ENCODE measurements at regions not wholly inside any gene's neighbourhood (a gene's known extent, or its start where the extent isn't known, plus 50 kb on each side); places are given as distances from the start of the nearest gene placed in this dataset.
A peak's percentile ranks its signal among the peaks of the same experiment; 100 is the strongest.
"Not testable (repeated sequence)": the region's sequence is repeated elsewhere in the genome, so short reads cannot be mapped to it uniquely, and the experiment has no call there.

DNA sequence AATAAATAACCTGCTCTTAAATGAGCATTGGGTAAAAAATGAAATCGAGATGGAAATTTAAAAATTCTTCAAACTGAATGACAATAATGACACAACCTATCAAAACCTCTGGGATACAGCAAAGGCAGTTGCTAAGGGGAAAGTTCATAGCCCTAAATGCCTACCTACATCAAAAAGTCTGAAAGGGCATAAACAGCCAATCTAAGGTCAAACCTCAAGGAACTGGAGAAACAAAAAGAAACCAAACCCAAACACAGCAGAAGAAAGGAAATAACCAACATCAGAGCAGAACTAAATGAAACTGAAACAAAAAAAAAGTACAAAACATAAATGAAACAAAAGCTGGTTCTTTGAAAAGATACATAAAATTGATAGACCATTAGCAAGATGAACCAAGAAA lies 119.7 kb downstream of the RSL24D1 start:
- H3K9me3 Mint-ChIP-seq; ATAC-seq (ENCODE audit: low read depth); POLR2A ChIA-PET; DNase-seq; H3K27me3 Mint-ChIP-seq; H3K4me1 Mint-ChIP-seq: not testable (repeated sequence)
- Mint-ChIP-seq H3K36me3 (peaks cover 13% of the 10 kb centered on the region), H3K27ac (peak overlapping the region; percentile 84), H3K4me3 (peak overlapping the region; percentile 59)

GRCh38 chr15:55074431-55074830 lies 122.3 kb downstream of the RSL24D1 start:
- ATAC-seq (ENCODE audit: low read depth) = no peak
- Mint-ChIP-seq H3K4me1 (peaks cover 9% of the 10 kb centered on the region), H3K36me3 (peaks cover 13% of the 10 kb centered on the region), H3K27me3 (no peaks in the 10 kb centered on the region), H3K9me3 (peaks cover 7% of the 10 kb centered on the region), H3K4me3 (no peak overlapping the region), H3K27ac (no peak overlapping the region)
- DNase-seq = no peak
- POLR2A ChIA-PET = no interaction called here

DNA sequence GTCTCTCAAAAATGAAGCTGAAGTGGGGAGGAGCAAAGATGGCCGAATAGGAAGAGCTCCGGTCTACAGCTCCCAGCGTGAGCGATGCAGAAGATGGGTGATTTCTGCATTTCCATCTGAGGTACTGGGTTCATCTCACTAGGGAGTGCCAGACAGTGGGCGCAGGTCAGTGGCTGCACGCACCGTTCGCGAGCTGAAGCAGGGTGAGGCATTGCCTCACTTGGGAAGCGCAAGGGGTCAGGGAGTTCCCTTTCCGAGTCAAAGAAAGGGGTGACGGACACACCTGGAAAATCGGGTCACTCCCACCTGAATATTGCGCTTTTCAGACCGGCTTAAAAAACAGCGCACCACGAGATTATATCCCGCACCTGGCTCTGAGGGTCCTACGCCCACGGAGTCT lies 132.8 kb downstream of the RSL24D1 start:
- ATAC-seq (ENCODE audit: low read depth); H3K27ac Mint-ChIP-seq; H3K9me3 Mint-ChIP-seq; H3K4me3 Mint-ChIP-seq; H3K4me1 Mint-ChIP-seq; POLR2A ChIA-PET; H3K27me3 Mint-ChIP-seq; DNase-seq; H3K36me3 Mint-ChIP-seq: not testable (repeated sequence)

- Mint-ChIP-seq H3K36me3 (no peaks in the 10 kb centered on the region), H3K27ac (no peak overlapping the region), H3K4me1 (no peaks in the 10 kb centered on the region), H3K27me3 (peaks cover 11% of the 10 kb centered on the region), H3K9me3 (peaks cover 7% of the 10 kb centered on the region), H3K4me3 (no peak overlapping the region)
- POLR2A ChIA-PET = no interaction called here
- no peak for DNase-seq
- no peak for ATAC-seq (ENCODE audit: low read depth)
Observed at GRCh38 chr15:55060836-55061235, 135.9 kb downstream of the RSL24D1 start.

DNA sequence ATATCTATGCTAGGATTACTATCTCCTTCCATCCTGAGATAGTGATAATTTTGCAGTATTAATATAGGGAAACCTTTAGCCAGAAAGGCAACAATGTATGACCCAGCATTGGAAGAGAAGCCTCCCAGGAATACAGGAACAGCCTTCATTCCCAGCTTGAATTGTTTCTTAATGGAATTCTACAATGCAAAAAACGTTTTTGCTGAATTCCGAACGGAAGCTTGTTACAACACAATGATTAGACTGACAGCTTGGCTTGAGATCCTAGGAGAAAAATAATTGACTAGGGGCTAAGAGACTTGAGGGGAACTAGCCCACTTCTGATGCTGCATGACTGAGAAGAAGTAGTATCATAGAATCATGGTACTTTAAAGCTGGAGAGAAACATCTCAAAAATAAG lies 140.2 kb downstream of the RSL24D1 start:
- no peak for DNase-seq
- no peak for ATAC-seq (ENCODE audit: low read depth)
- Mint-ChIP-seq H3K4me1 (peaks cover 5% of the 10 kb centered on the region), H3K36me3 (no peaks in the 10 kb centered on the region), H3K27ac (no peak overlapping the region), H3K4me3 (no peak overlapping the region), H3K9me3 (no peaks in the 10 kb centered on the region), H3K27me3 (peaks cover 17% of the 10 kb centered on the region)
- POLR2A ChIA-PET = no interaction called here

DNA sequence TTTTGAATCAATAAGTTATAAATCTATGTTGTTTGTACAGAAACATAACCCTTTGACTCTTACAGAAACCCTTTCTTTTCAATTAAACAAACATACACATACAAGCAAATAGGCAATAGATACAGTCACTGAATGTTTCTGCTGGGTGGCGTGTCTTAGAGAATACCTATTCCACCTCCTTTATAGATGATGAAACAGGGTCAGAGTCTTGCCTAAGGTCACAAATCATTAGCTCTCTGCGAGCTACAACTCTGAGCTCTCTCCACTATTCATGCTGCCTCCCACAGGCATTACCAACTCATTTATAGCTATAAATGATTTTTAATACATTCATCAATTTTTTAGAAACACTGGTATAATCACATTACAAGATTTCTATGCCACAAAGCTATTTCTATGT lies 152.6 kb downstream of the RSL24D1 start:
- no peak overlapping the region for H3K4me3 Mint-ChIP-seq
- H3K27me3 Mint-ChIP-seq = peaks cover 15% of the 10 kb centered on the region
- H3K36me3 Mint-ChIP-seq = no peaks in the 10 kb centered on the region
- H3K27ac Mint-ChIP-seq = no peak overlapping the region
- ATAC-seq (ENCODE audit: low read depth) (no peak), DNase-seq (no peak)
- POLR2A ChIA-PET = no interaction called here
- H3K4me1 Mint-ChIP-seq = no peaks in the 10 kb centered on the region
- H3K9me3 Mint-ChIP-seq = no peaks in the 10 kb centered on the region

GRCh38 chr15:55037071-55037470 lies 159.7 kb downstream of the RSL24D1 start:
- ATAC-seq (ENCODE audit: low read depth) (no peak), DNase-seq (no peak)
- no peak overlapping the region for H3K4me3 Mint-ChIP-seq
- no peaks in the 10 kb centered on the region for H3K4me1 Mint-ChIP-seq
- no peaks in the 10 kb centered on the region for H3K36me3 Mint-ChIP-seq
- POLR2A ChIA-PET = no interaction called here
- peaks cover 5% of the 10 kb centered on the region for H3K27me3 Mint-ChIP-seq
- H3K27ac Mint-ChIP-seq = no peak overlapping the region
- no peaks in the 10 kb centered on the region for H3K9me3 Mint-ChIP-seq

DNA sequence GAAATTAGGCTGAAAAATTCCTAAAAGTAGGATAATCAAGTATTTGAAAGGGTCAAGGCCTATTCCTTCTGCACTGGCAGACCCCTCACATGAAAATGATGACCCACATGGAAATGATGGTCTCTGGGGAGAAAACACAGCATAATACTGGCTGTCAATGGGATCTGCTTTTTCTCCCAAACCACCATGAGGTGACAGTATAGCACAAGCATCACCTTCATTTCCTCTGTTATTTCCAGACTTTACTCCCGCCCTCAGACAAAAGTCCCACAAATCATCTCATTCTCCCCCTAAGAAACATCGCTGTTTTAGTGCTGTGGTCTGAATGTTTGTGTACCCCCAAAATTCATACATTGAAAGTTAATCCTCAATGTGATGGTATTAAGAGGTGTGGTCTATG lies 161.0 kb downstream of the RSL24D1 start:
- H3K4me3 Mint-ChIP-seq = no peak overlapping the region
- H3K9me3 Mint-ChIP-seq = no peaks in the 10 kb centered on the region
- no peak overlapping the region for H3K27ac Mint-ChIP-seq
- no peaks in the 10 kb centered on the region for H3K36me3 Mint-ChIP-seq
- DNase-seq = no peak
- H3K4me1 Mint-ChIP-seq = no peaks in the 10 kb centered on the region
- POLR2A ChIA-PET = no interaction called here
- no peak for ATAC-seq (ENCODE audit: low read depth)
- H3K27me3 Mint-ChIP-seq = peaks cover 2% of the 10 kb centered on the region

DNA sequence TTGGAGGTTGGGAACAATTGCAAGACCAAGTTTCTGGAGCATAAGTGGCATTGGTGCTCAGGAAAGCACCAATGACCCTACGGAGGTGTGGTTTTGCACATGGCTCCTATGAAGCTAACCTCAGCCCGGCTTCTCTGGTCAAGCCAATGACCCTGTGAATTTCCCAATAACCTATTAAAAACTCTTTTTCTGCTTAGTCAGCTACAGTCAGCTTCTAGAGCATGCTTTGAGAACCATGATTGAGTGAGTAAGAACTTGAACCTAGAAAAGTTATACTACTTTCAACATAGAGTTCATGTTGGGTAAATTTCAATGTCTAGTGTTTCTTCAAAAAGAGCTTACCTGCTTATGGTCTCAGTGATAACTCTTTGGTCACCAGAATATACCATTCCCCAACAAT lies 163.2 kb downstream of the RSL24D1 start:
- POLR2A ChIA-PET = no interaction called here
- peaks cover 11% of the 10 kb centered on the region for H3K27me3 Mint-ChIP-seq

GRCh38 chr15:55031727-55032126 lies 165.0 kb downstream of the RSL24D1 start:
- peaks cover under 1% of the 10 kb centered on the region for H3K4me1 Mint-ChIP-seq
- ATAC-seq (ENCODE audit: low read depth) = no peak
- no peak overlapping the region for H3K27ac Mint-ChIP-seq
- H3K27me3 Mint-ChIP-seq = peaks cover 11% of the 10 kb centered on the region
- peaks cover 2% of the 10 kb centered on the region for H3K9me3 Mint-ChIP-seq
- POLR2A ChIA-PET = no interaction called here
- no peak overlapping the region for H3K4me3 Mint-ChIP-seq
- no peak for DNase-seq
- no peaks in the 10 kb centered on the region for H3K36me3 Mint-ChIP-seq

More for the DNA sequence above, 163.2 kb downstream of the RSL24D1 start:
- Mint-ChIP-seq H3K4me1 (no peaks in the 10 kb centered on the region), H3K4me3 (no peak overlapping the region), H3K36me3 (no peaks in the 10 kb centered on the region), H3K27ac (no peak overlapping the region), H3K9me3 (no peaks in the 10 kb centered on the region)
- no peak for DNase-seq
- no peak for ATAC-seq (ENCODE audit: low read depth)

GRCh38 chr15:55026381-55026780 lies 170.4 kb downstream of the RSL24D1 start:
- Mint-ChIP-seq H3K4me3 (no peak overlapping the region), H3K9me3 (peaks cover 6% of the 10 kb centered on the region)

DNA sequence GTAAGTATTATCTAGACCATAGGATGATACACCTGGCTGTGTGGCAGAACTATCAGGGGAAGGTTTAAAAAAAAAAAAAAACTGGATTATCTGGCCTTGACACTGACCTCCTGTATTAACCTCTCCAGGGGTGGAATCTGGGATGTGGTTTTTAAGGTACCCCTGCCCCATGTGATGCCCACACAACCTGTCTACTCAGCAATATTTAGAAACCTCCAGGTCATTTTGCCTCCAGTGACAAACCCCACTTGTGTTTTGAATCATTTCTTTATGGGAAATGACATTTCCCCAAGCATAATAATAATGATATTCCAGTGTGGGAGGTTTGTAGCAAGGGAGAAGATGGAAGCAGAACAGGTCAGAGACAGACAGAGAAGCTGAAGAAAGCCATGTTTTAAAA lies 179.1 kb downstream of the RSL24D1 start:
- no peaks in the 10 kb centered on the region for H3K4me1 Mint-ChIP-seq
- no peaks in the 10 kb centered on the region for H3K9me3 Mint-ChIP-seq
- H3K27me3 Mint-ChIP-seq = peaks cover 2% of the 10 kb centered on the region
- ATAC-seq (ENCODE audit: low read depth) (no peak), DNase-seq (no peak)
- no peak overlapping the region for H3K4me3 Mint-ChIP-seq
- no peak overlapping the region for H3K27ac Mint-ChIP-seq
- no peaks in the 10 kb centered on the region for H3K36me3 Mint-ChIP-seq
- POLR2A ChIA-PET = no interaction called here

More at GRCh38 chr15:55026381-55026780, 170.4 kb downstream of the RSL24D1 start:
- no peaks in the 10 kb centered on the region for H3K36me3 Mint-ChIP-seq
- no peak for DNase-seq
- peaks cover 22% of the 10 kb centered on the region for H3K27me3 Mint-ChIP-seq
- H3K4me1 Mint-ChIP-seq = peaks cover 3% of the 10 kb centered on the region
- no peak overlapping the region for H3K27ac Mint-ChIP-seq
- POLR2A ChIA-PET = no interaction called here
- ATAC-seq (ENCODE audit: low read depth) = no peak

DNA sequence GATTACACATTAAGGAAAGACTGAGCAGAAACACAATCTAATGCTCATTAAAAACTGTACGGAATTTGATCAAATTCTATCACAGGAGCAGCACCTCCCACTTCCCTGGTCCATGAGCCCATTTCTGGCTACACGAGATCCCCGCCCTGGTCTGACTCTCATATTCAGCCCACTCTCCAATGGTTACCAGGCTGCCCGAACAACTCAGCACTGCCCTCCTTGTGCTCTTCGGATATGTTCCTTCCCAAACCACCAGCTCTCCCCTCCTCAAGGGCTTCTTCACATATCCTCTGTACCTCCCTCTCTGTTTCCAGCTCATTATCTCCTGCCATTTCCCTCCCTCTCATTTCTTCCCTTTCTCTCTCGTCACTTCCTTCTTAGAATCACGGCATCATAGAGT lies 180.5 kb downstream of the RSL24D1 start:
- H3K27me3 Mint-ChIP-seq = no peaks in the 10 kb centered on the region
- no peaks in the 10 kb centered on the region for H3K36me3 Mint-ChIP-seq
- no peak for DNase-seq
- no peaks in the 10 kb centered on the region for H3K9me3 Mint-ChIP-seq
- no peak overlapping the region for H3K27ac Mint-ChIP-seq
- no peak for ATAC-seq (ENCODE audit: low read depth)
- no peaks in the 10 kb centered on the region for H3K4me1 Mint-ChIP-seq
- POLR2A ChIA-PET = no interaction called here
- no peak overlapping the region for H3K4me3 Mint-ChIP-seq

DNA sequence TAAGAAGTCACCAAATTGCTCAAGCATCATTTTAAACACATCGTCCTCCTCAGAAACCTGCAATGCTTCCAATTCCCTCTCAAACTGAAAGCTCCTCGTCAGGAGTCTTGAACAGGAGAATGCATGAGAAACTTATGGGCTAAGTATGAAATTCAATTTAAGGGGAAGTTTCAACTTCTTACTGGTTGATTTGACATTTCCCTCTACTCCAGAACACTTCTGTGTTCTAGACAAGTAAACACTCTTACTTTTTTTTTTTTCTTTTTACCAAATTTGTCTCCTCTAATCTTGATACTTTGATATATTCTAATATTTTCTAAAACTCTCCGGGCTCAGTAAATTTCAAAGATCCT lies 181.7 kb downstream of the RSL24D1 start:
- Mint-ChIP-seq H3K4me1 (no peaks in the 10 kb centered on the region), H3K36me3 (no peaks in the 10 kb centered on the region), H3K27me3 (no peaks in the 10 kb centered on the region), H3K27ac (no peak overlapping the region), H3K4me3 (no peak overlapping the region), H3K9me3 (no peaks in the 10 kb centered on the region)
- no peak for ATAC-seq (ENCODE audit: low read depth)
- no peak for DNase-seq
- POLR2A ChIA-PET = no interaction called here

- ATAC-seq (ENCODE audit: low read depth) (no peak), DNase-seq (no peak)
- H3K9me3 Mint-ChIP-seq = no peaks in the 10 kb centered on the region
- H3K36me3 Mint-ChIP-seq = no peaks in the 10 kb centered on the region
- no peaks in the 10 kb centered on the region for H3K4me1 Mint-ChIP-seq
- H3K27ac Mint-ChIP-seq = no peak overlapping the region
- no peaks in the 10 kb centered on the region for H3K27me3 Mint-ChIP-seq
- POLR2A ChIA-PET = no interaction called here
- no peak overlapping the region for H3K4me3 Mint-ChIP-seq
Observed at GRCh38 chr15:55014391-55015092, 182.2 kb downstream of the RSL24D1 start.
